ENCODE measurements at regions not wholly inside any gene's neighbourhood (a gene's known extent, or its start where the extent isn't known, plus 50 kb on each side); places are given as distances from the start of the nearest gene placed in this dataset.
"Not testable (repeated sequence)": the region's sequence is repeated elsewhere in the genome, so short reads cannot be mapped to it uniquely, and the experiment has no call there.

DNA sequence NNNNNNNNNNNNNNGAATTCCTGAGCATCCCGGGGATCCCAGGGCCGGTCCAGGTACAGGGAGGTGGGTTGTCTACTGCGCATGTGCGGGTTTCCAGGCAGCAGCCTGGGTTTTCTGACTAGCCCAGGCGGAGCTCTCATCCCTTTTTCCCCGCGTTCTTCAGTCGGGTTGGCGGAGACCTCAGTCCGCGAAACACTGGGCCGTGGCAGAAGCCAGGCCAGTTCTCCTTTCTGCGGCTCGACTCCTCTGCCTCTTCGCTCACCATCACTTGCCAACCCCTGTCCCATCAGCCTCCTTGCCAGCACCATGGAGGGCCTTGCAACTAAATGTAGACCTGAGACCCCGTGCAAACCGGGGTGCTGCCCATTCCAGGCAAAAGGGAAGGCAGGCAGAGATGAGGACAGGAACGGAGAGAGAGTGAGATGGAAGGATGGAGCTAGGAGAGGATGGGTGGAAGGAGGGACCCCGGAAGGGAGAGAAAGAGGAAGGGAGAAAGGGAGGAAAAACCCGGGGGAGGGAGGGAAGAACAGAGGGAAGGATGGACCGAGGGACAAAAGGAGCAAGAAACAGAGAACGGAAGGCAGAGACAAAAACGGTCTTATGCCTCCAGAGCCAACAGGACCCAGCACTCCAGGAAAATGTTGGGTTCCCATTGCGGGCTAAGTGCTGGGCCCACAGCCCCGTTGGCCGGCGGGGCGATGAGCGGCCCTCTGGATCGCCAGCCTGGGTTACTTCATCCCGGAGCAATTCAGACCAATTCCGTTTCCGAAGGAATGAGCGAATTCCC is 445.4 kb upstream of the DEFB115 start:
- Histone ChIP-seq H2AFZ (ENCODE audit: low read length) (no peak overlapping the region), H3K27me3 (ENCODE audit: low read length) (no peaks in the 10 kb centered on the region), H3K9me3 (ENCODE audit: low read length) (peaks cover 28% of the 10 kb centered on the region), H4K20me1 (ENCODE audit: insufficient read depth, low read depth, low read length) (no peaks in the 10 kb centered on the region), H3K27ac (ENCODE audit: low read length) (no peak overlapping the region), H3K4me1 (ENCODE audit: low read length) (no peaks in the 10 kb centered on the region), H3K36me3 (ENCODE audit: insufficient read depth, low read length) (no peaks in the 10 kb centered on the region), H3K4me2 (ENCODE audit: low read depth, low read length, poor library complexity, severe bottlenecking) (no peak overlapping the region), H3K9ac (ENCODE audit: low read length) (0 out of 2 replicates have a peak overlapping the region, but pooled peaks have one; percentile 8), H3K4me3 (ENCODE audit: low read length) (peak overlapping the region; percentile 32; the same call in 1 of the 2 replicates), H3K79me2 (ENCODE audit: low read length) (no peaks in the 10 kb centered on the region), H3K9me2 (replicated peaks; ENCODE audit: insufficient read depth, low read length) (no peaks in the 10 kb centered on the region)
- DNase-seq, result peak; percentile 72

DNA sequence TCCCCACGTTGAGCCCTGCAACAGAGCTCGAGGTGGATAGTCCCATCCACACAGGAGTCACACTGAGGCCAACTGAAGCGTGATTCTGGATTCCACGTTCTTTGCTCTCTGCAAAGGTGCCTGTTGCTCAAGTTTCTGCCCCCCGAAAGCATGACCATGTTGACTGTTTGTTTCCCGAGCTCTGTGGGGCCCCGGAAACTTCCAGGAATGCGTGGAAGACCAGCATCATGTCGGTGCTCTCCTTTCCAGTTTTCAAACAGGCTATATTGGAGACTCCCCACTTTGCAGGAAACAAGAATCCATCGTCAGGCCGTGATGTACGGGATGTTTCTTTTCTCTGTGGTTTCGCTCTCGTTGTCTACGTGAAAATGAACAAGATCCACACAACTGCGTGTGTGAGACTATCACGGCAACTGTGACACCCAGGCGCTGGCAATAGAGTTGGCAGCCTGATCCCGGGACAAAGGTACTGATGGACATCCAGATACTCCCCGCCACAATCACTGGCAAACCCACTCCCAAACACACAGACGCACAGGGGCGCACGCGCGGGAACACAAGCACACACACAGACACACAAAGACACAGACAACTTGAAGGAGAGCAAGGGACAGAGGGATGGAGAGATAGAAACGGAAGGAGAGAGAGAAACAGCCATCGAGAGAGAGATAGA is 444.6 kb upstream of the DEFB115 start:
- no peak overlapping the region for H3K4me2 ChIP-seq (ENCODE audit: low read depth, low read length, poor library complexity, severe bottlenecking)
- no peak overlapping the region for H3K27ac ChIP-seq (ENCODE audit: low read length)
- H3K9me3 ChIP-seq (ENCODE audit: low read length), result peaks cover 28% of the 10 kb centered on the region
- H4K20me1 ChIP-seq (ENCODE audit: insufficient read depth, low read depth, low read length), result no peaks in the 10 kb centered on the region
- no peak overlapping the region for H2AFZ ChIP-seq (ENCODE audit: low read length)
- no peak overlapping the region for H3K4me3 ChIP-seq (ENCODE audit: low read length)
- no peaks in the 10 kb centered on the region for H3K27me3 ChIP-seq (ENCODE audit: low read length)
- no peaks in the 10 kb centered on the region for H3K36me3 ChIP-seq (ENCODE audit: insufficient read depth, low read length)
- no peaks in the 10 kb centered on the region for H3K9me2 ChIP-seq (replicated peaks; ENCODE audit: insufficient read depth, low read length)
- H3K4me1 ChIP-seq (ENCODE audit: low read length), result no peaks in the 10 kb centered on the region
- no peak overlapping the region for H3K9ac ChIP-seq (ENCODE audit: low read length)
- no peak for DNase-seq
- H3K79me2 ChIP-seq (ENCODE audit: low read length), result no peaks in the 10 kb centered on the region

DNA sequence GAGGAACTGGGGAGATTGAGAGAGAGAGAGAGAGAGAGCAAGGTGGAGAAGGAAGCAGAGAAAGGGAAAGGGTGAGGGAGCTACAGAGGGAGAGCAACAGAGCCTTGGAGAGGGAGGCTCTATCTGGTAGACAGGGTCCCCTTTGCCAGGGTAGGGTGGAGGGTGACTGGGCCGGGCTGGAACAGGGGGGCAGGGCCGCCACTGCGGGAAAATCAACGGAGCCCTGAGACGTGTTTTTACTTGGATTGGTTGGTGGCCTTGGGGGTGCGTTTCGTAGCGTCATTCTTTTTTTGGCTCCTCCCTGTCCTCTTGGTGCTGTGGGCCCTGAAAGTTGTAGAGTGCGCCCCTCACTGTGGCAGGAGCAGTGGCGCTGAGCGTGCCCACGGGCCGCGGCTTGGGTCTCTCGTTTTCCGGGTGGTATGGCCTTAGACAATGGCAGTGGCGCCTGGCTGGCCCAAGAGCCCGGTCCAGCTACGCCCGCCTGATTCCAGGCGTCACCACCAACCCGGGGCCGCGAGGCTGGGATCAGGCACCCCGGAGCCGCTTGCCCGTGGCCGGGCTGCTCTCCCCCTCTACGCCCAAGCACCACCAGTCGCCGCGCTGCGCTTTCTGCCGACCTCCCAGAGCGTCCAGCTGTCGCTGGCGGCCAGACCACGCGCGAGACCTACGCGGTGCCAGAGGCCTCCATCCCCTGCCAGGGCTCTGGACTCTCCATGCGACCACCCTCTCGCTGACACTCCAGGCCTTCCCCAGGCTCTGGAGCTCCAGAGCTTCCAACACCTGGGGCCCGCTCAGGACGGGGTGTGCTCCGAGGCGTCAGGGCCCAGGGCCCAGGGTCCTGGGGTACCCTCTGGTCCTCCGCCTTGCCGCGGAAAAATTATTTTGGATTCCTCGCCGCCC is 443.8 kb upstream of the DEFB115 start:
- not testable (repeated sequence) for H3K4me2 ChIP-seq (ENCODE audit: low read depth, low read length, poor library complexity, severe bottlenecking); H3K79me2 ChIP-seq (ENCODE audit: low read length); H3K4me3 ChIP-seq (ENCODE audit: low read length); H3K4me1 ChIP-seq (ENCODE audit: low read length); H3K9ac ChIP-seq (ENCODE audit: low read length); H2AFZ ChIP-seq (ENCODE audit: low read length); H3K9me2 ChIP-seq (replicated peaks; ENCODE audit: insufficient read depth, low read length); H3K36me3 ChIP-seq (ENCODE audit: insufficient read depth, low read length); H4K20me1 ChIP-seq (ENCODE audit: insufficient read depth, low read depth, low read length); DNase-seq; H3K27me3 ChIP-seq (ENCODE audit: low read length); H3K27ac ChIP-seq (ENCODE audit: low read length)
- peaks cover 28% of the 10 kb centered on the region for H3K9me3 ChIP-seq (ENCODE audit: low read length)

DNA sequence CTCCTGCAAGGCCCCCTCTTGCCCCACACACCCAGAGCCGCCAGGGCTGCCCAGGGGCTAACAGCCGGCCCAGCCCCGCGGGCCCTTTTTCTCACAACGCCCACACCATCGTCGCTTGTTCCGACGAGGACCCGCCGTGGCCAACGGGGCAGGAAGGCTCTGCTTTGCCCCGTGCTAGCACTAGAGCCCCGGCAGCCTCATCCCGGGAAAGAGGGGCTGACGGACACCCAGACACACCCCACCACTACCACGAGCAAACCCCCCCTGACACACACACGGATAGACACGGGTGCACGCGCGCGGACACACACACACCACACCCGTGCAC is 443.2 kb upstream of the DEFB115 start:
- not testable (repeated sequence) for H2AFZ ChIP-seq (ENCODE audit: low read length); H3K79me2 ChIP-seq (ENCODE audit: low read length); H4K20me1 ChIP-seq (ENCODE audit: insufficient read depth, low read depth, low read length); H3K9me2 ChIP-seq (replicated peaks; ENCODE audit: insufficient read depth, low read length); H3K4me1 ChIP-seq (ENCODE audit: low read length); H3K4me3 ChIP-seq (ENCODE audit: low read length); H3K36me3 ChIP-seq (ENCODE audit: insufficient read depth, low read length); H3K4me2 ChIP-seq (ENCODE audit: low read depth, low read length, poor library complexity, severe bottlenecking); H3K27ac ChIP-seq (ENCODE audit: low read length); DNase-seq; H3K27me3 ChIP-seq (ENCODE audit: low read length); H3K9ac ChIP-seq (ENCODE audit: low read length)
- peaks cover 28% of the 10 kb centered on the region for H3K9me3 ChIP-seq (ENCODE audit: low read length)

DNA sequence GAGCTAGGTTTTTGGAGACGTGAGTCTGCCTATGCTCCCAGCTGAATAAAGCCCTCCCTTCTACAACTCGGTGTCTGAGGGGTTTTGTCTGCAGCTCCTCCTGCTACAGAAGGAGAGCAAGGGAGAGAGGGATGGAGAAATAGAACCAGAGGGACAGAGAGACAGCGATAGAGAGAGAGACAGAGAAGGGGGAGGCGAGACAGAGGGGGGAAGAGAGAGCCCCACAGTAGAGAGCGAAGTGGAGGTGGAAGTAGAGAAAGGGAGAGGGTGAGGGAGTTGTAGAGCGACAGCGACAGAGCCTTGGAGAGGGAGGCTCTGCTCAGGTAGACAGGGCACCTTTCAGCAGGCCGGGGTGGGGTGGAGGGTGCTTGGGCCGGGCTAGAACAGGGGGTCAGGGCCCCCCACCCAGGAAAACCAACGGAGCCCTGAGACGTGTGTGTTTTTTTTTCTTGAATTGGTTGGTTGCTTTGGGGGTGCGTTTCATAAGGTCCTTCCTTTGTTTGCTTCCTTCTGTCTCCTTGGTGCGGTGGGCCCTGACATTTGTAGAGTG is 442.4 kb upstream of the DEFB115 start:
- H3K79me2 ChIP-seq (ENCODE audit: low read length); DNase-seq: not testable (repeated sequence)
- H3K9me3 ChIP-seq (ENCODE audit: low read length), result peaks cover 28% of the 10 kb centered on the region

DNA sequence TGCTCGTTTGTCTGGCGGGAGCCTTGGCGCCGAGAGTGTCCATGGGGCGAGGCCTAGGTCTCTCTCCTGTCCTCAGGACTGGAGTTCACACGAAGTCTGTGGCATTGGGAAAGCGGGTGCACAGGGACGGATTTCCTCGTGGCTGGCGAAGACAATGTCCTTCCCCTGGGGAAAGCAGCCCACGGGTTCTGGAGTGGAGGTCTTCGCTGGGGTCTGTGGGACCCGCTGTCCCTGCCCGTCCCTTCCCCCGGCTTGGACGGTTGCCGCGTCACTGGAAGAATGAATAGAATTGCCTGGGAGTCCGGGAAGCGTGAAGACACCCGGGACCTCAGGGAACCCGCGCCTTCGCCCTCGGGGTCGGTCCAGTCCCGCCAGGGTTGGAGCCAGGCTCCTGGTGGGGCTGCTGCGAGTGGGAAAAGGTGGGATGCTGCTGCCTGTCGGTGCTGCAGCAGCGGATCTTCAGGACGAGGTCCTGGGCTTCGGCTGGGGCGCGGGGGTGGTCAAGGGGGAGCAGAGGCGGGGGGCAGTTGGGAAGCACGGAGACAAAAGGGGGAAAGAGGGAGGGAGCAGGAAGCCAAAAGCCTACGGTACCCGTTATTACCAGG is 441.8 kb upstream of the DEFB115 start:
- H3K79me2 ChIP-seq (ENCODE audit: low read length), result no peaks in the 10 kb centered on the region
- H3K4me1 ChIP-seq (ENCODE audit: low read length), result no peaks in the 10 kb centered on the region
- H3K27me3 ChIP-seq (ENCODE audit: low read length), result no peaks in the 10 kb centered on the region
- DNase-seq, result no peak
- H3K9ac ChIP-seq (ENCODE audit: low read length), result no peak overlapping the region
- no peaks in the 10 kb centered on the region for H4K20me1 ChIP-seq (ENCODE audit: insufficient read depth, low read depth, low read length)
- no peak overlapping the region for H2AFZ ChIP-seq (ENCODE audit: low read length)
- no peak overlapping the region for H3K4me2 ChIP-seq (ENCODE audit: low read depth, low read length, poor library complexity, severe bottlenecking)
- H3K4me3 ChIP-seq (ENCODE audit: low read length), result no peak overlapping the region
- no peaks in the 10 kb centered on the region for H3K9me2 ChIP-seq (replicated peaks; ENCODE audit: insufficient read depth, low read length)
- peaks cover 28% of the 10 kb centered on the region for H3K9me3 ChIP-seq (ENCODE audit: low read length)
- H3K36me3 ChIP-seq (ENCODE audit: insufficient read depth, low read length), result no peaks in the 10 kb centered on the region
- H3K27ac ChIP-seq (ENCODE audit: low read length), result no peak overlapping the region

More for the DNA sequence above, 442.4 kb upstream of the DEFB115 start:
- not testable (repeated sequence) for H3K4me1 ChIP-seq (ENCODE audit: low read length); H3K9ac ChIP-seq (ENCODE audit: low read length); H3K9me2 ChIP-seq (replicated peaks; ENCODE audit: insufficient read depth, low read length); H2AFZ ChIP-seq (ENCODE audit: low read length); H3K27me3 ChIP-seq (ENCODE audit: low read length); H3K4me2 ChIP-seq (ENCODE audit: low read depth, low read length, poor library complexity, severe bottlenecking); H3K4me3 ChIP-seq (ENCODE audit: low read length); H3K27ac ChIP-seq (ENCODE audit: low read length); H4K20me1 ChIP-seq (ENCODE audit: insufficient read depth, low read depth, low read length); H3K36me3 ChIP-seq (ENCODE audit: insufficient read depth, low read length)

DNA sequence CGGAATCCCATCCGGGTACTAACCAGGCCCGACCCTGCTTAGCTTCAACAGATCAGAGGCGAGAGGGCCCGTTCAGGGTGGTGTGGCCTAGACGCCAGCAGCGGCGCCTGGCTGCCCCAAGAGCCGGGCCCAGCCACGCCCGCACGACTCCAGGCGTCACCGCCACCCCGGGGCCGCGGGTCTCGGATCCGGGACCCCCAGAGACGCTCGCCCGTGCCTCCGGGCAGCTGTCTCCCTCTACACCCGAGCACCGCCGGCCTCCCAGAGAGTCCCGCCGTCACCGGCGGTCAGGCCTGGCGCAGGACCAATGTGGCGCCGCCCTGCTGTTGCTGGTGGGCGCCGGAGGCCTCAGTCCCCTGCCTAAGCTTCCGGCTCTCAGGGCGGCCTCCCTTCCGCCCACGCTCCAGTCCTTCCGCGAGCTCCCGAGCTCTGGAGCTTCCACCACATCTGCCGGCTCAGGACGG is 441.2 kb upstream of the DEFB115 start:
- H3K4me3 ChIP-seq (ENCODE audit: low read length), result no peak overlapping the region
- H3K9me3 ChIP-seq (ENCODE audit: low read length), result peaks cover 29% of the 10 kb centered on the region
- H3K4me2 ChIP-seq (ENCODE audit: low read depth, low read length, poor library complexity, severe bottlenecking), result no peak overlapping the region
- no peaks in the 10 kb centered on the region for H3K36me3 ChIP-seq (ENCODE audit: insufficient read depth, low read length)
- H2AFZ ChIP-seq (ENCODE audit: low read length), result no peak overlapping the region
- H3K79me2 ChIP-seq (ENCODE audit: low read length), result no peaks in the 10 kb centered on the region
- DNase-seq, result no peak
- H4K20me1 ChIP-seq (ENCODE audit: insufficient read depth, low read depth, low read length), result no peaks in the 10 kb centered on the region
- H3K4me1 ChIP-seq (ENCODE audit: low read length), result no peaks in the 10 kb centered on the region
- H3K27ac ChIP-seq (ENCODE audit: low read length), result no peak overlapping the region
- H3K27me3 ChIP-seq (ENCODE audit: low read length), result no peaks in the 10 kb centered on the region
- H3K9me2 ChIP-seq (replicated peaks; ENCODE audit: insufficient read depth, low read length), result no peaks in the 10 kb centered on the region
- no peak overlapping the region for H3K9ac ChIP-seq (ENCODE audit: low read length)

Data from Karpas-422 (cell line).